ENCODE measurements at regions not wholly inside any gene's neighbourhood (a gene's known extent, or its start where the extent isn't known, plus 50 kb on each side); places are given as distances from the start of the nearest gene placed in this dataset.

GRCh38 chr7:115840702-115841101, 189.9 kb downstream of the TFEC start (continued):
- TF ChIP-seq ZNF462 (CRISPR knock-in tag; IDR thresholded peaks at IDR 0.05) (no peak), EZH2 (IDR thresholded peaks at IDR 0.05; ENCODE audit: low read depth, unreplicated experiment) (no peak), NANOG (IDR thresholded peaks at IDR 0.05; ENCODE audit: borderline replicate concordance) (no peak), POLR2AphosphoS5 (IDR thresholded peaks at IDR 0.05; ENCODE audit: low read depth) (no peak), CTCF (conservative IDR thresholded peaks at IDR 0.05; ENCODE audit: low read depth in 2 of 2) (no peak), ZNF331 (CRISPR knock-in tag; IDR thresholded peaks at IDR 0.05; ENCODE audit: low read depth) (no peak), REST (IDR thresholded peaks at IDR 0.05; ENCODE audit: unreplicated experiment) (no peak), EZH2phosphoT487 (IDR thresholded peaks at IDR 0.05; ENCODE audit: unreplicated experiment) (no peak), CREB1 (CRISPR knock-in tag; IDR thresholded peaks at IDR 0.05; ENCODE audit: low read depth) (no peak)
